SK-N-SH (cell line): ENCODE measurements at regions not wholly inside any gene's neighbourhood (a gene's known extent, or its start where the extent isn't known, plus 50 kb on each side); places are given as distances from the start of the nearest gene placed in this dataset.

Experiments used
- CTCF ChIA-PET: fragments of 300-600, 350-600 bp; formaldehyde crosslinking; extraction: SDS; loops from one replicate; lab custom pipeline; 2021; lab: Yijun Ruan, JAX
- POLR2A ChIA-PET: fragments of 350-600 bp; sonication (Branson Sonifier 250); formaldehyde crosslinking; extraction: SDS; loops from one replicate; lab custom pipeline; 2020; ENCODE audit warnings: antibody characterized with exemption, inconsistent platforms; lab: Yijun Ruan, JAX
- DNase-seq: peaks from one replicate; pipeline ENCODE4 v3.0.0; 2012
- H2AFZ ChIP-seq: fragments of 200-600 bp; sonication (generic); 2 replicates; pipeline ENCODE4 v1.8.1; 2016; ENCODE audit warnings: antibody characterized with exemption, mild to moderate bottlenecking, low read depth
- H3F3A ChIP-seq: fragments of 200-600 bp; sonication (generic); replicated peaks from 2 replicates; pipeline ENCODE3; 2016; ENCODE audit warnings: antibody characterized with exemption, mild to moderate bottlenecking; ENCODE audit not compliant: insufficient read depth
- H3K27ac ChIP-seq, 2 experiments: fragments of 200-500 bp in 1 of 2; fragments of 200-600 bp in 1 of 2; sonication (Bioruptor generic) in 1 of 2; sonication (generic), shearing (Covaris generic) in 1 of 2; 2 replicates each; pipeline versions ENCODE4 v1.5.1 to v1.6.1; 2014 to 2016; ENCODE audit warnings: low read depth in 2 of 2, inconsistent platforms in 1 of 2, low read length in 1 of 2, mild to moderate bottlenecking in 1 of 2, mixed read lengths in 1 of 2
- H3K27me3 ChIP-seq: fragments of 200-600 bp; sonication (generic), shearing (Covaris generic); 2 replicates; pipeline ENCODE4 v1.6.1; 2016; ENCODE audit warnings: mixed run types; ENCODE audit not compliant: insufficient read depth
- H3K36me3 ChIP-seq, 2 experiments: fragments of 200-500 bp in 1 of 2; fragments of 200-600 bp in 1 of 2; sonication (Bioruptor generic) in 1 of 2; sonication (generic) in 1 of 2; replicated peaks in 1 of 2; 2 replicates each; pipeline versions ENCODE3 to v1.5.1; 2014 to 2016; ENCODE audit warnings: low read length in 1 of 2, mild to moderate bottlenecking in 1 of 2; ENCODE audit not compliant: insufficient read depth in 2 of 2, control insufficient read depth in 1 of 2
- H3K4me1 ChIP-seq, 2 experiments: fragments of 200-500 bp in 1 of 2; fragments of 200-600 bp in 1 of 2; sonication (Bioruptor generic) in 1 of 2; sonication (generic), shearing (Covaris generic) in 1 of 2; 2 replicates each; pipeline versions ENCODE4 v1.5.1 to v1.6.1; 2014 to 2016; ENCODE audit warnings: low read depth in 1 of 2, low read length in 1 of 2, mixed run types in 1 of 2; ENCODE audit not compliant: insufficient read depth in 2 of 2, control insufficient read depth in 1 of 2
- H3K4me2 ChIP-seq: fragments of 200-600 bp; sonication (generic), shearing (Covaris generic); 2 replicates; pipeline ENCODE4 v1.6.1; 2017; ENCODE audit warnings: mixed run types
- H3K4me3 ChIP-seq, 2 experiments: fragments of 200-500 bp in 1 of 2; fragments of 200-600 bp in 1 of 2; sonication (Bioruptor generic) in 1 of 2; sonication (generic), shearing (Covaris generic) in 1 of 2; 2 replicates each; pipeline versions ENCODE4 v1.5.1 to v1.8.1; 2014 to 2016; ENCODE audit warnings: low read depth in 2 of 2, inconsistent platforms in 1 of 2, low read length in 1 of 2, mild to moderate bottlenecking in 1 of 2, mixed read lengths in 1 of 2, moderate library complexity in 1 of 2
- H3K79me2 ChIP-seq: fragments of 200-600 bp; sonication (generic); 2 replicates; pipeline ENCODE4 v1.8.1; 2017; ENCODE audit warnings: mild to moderate bottlenecking; ENCODE audit not compliant: insufficient read depth
- H3K9ac ChIP-seq: fragments of 200-600 bp; sonication (generic); 2 replicates; pipeline ENCODE4 v1.6.1; 2017; ENCODE audit warnings: mixed run types
- H3K9me2 ChIP-seq: fragments of 200-600 bp; sonication (generic); 2 replicates; pipeline ENCODE4 v1.6.1; 2017; ENCODE audit warnings: mixed run types
- H3K9me3 ChIP-seq: fragments of 200-600 bp; sonication (generic); 2 replicates; pipeline ENCODE4 v1.6.1; 2017; ENCODE audit warnings: mixed run types, mild to moderate bottlenecking, moderate library complexity
- H4K20me1 ChIP-seq: fragments of 200-600 bp; sonication (generic); 2 replicates; pipeline ENCODE4 v1.6.1; 2017; ENCODE audit warnings: mild to moderate bottlenecking, mixed run types; ENCODE audit not compliant: insufficient read depth
- EP300 ChIP-seq, 2 experiments: IDR thresholded peaks; 2 replicates each; pipeline versions ENCODE4 v1.4.0 to v1.6.1; 2012; ENCODE audit warnings: borderline replicate concordance in 1 of 2, low read depth in 1 of 2, low read length in 1 of 2
- EZH2phosphoT487 ChIP-seq: fragments of 200-600 bp; sonication (generic); IDR thresholded peaks from 2 replicates; pipeline ENCODE4 v1.6.1; 2017; ENCODE audit warnings: low read depth, mixed run types, mild to moderate bottlenecking, antibody characterized with exemption, moderate library complexity, borderline replicate concordance
- FOXJ3 ChIP-seq: sonication (generic); formaldehyde crosslinking; IDR thresholded peaks from 2 replicates; pipeline ENCODE4 v1.5.1; 2020; ENCODE audit warnings: mild to moderate bottlenecking, missing genetic modification reagents
- GABPA ChIP-seq: IDR thresholded peaks from 2 replicates; pipeline ENCODE4 v1.4.0; 2012; ENCODE audit warnings: low read depth, mild to moderate bottlenecking
- IRF3 ChIP-seq: fragments of 150-350 bp; IDR thresholded peaks from 2 replicates; pipeline ENCODE4 v1.6.1; 2016; ENCODE audit warnings: mild to moderate bottlenecking, low read depth, low read length
- JUND ChIP-seq: IDR thresholded peaks from 2 replicates; pipeline ENCODE4 v1.4.0; 2012
- MXI1 ChIP-seq: IDR thresholded peaks from 2 replicates; pipeline ENCODE4 v1.6.1; 2012; ENCODE audit warnings: mild to moderate bottlenecking, low read depth, low read length, improper control_type of control experiment
- PBX3 ChIP-seq: IDR thresholded peaks from 2 replicates; pipeline ENCODE4; 2012
- SIN3A ChIP-seq: IDR thresholded peaks from 2 replicates; pipeline ENCODE4 v1.6.1; 2012; ENCODE audit warnings: low read depth, mild to moderate bottlenecking, low read length, moderate library complexity, borderline replicate concordance
- TAF1 ChIP-seq: IDR thresholded peaks from 2 replicates; pipeline ENCODE4 v1.6.1; 2012; ENCODE audit warnings: low read depth, mild to moderate bottlenecking, low read length, moderate library complexity, borderline replicate concordance
- USF2 ChIP-seq: fragments of 150-350 bp; IDR thresholded peaks from 2 replicates; pipeline ENCODE4 v1.6.1; 2017; ENCODE audit warnings: antibody characterized with exemption, low read length, low read depth, borderline replicate concordance
- YY1 ChIP-seq: IDR thresholded peaks from 2 replicates; pipeline ENCODE4 v1.4.0; 2012; ENCODE audit warnings: low read depth, mild to moderate bottlenecking
- ZBTB33 ChIP-seq: IDR thresholded peaks from 2 replicates; pipeline ENCODE4 v1.4.0; 2012; ENCODE audit warnings: low read depth, borderline replicate concordance

- no peak for TF ChIP-seq IRF3
- TF ChIP-seq USF2, result no peak
- no peak for TF ChIP-seq GABPA
Measured at GRCh38 chr9:106795031-106795430, 67.9 kb upstream of the ZNF462 start (continued).

GRCh38 chr9:106796771-106797170, 66.2 kb upstream of the ZNF462 start:
- no peak for DNase-seq
- Histone ChIP-seq H3K4me2 (no peak overlapping the region), H3K4me3 (no peak overlapping the region)
- POLR2A ChIA-PET, result no interaction called here
- no peak for TF ChIP-seq SIN3A
- TF ChIP-seq USF2, result no peak
- TF ChIP-seq EZH2phosphoT487, result no peak
- TF ChIP-seq JUND, result no peak
- TF ChIP-seq TAF1, result no peak
- TF ChIP-seq EP300 (IDR thresholded peaks at IDR 0.05; ENCODE audit: borderline replicate concordance in 1 of 2, low read depth in 1 of 2, low read length in 1 of 2), result no peak
- TF ChIP-seq YY1, result no peak
- TF ChIP-seq ZBTB33, result no peak
- TF ChIP-seq FOXJ3 (CRISPR knock-in tag), result no peak
- TF ChIP-seq MXI1, result no peak
- TF ChIP-seq PBX3, result no peak
- no peak for TF ChIP-seq IRF3
- TF ChIP-seq, all 33 proteins: peak for 0
- Histone ChIP-seq H3K9me2 (no peaks in the 10 kb centered on the region), H3K9me3 (no peaks in the 10 kb centered on the region), H3K79me2 (no peaks in the 10 kb centered on the region), H3K36me3 (no peaks in the 10 kb centered on the region), H3K9ac (no peak overlapping the region), H3F3A (no peaks in the 10 kb centered on the region), H3K27ac (no peak overlapping the region), H4K20me1 (no peaks in the 10 kb centered on the region), H3K27me3 (no peaks in the 10 kb centered on the region), H3K4me1 (no peaks in the 10 kb centered on the region; a peak in 1 of 4 replicates), H2AFZ (no peak overlapping the region)
- CTCF ChIA-PET, result no interaction called here
